ENCODE measurements at regions not wholly inside any gene's neighbourhood (a gene's known extent, or its start where the extent isn't known, plus 50 kb on each side); places are given as distances from the start of the nearest gene placed in this dataset.
"Not testable (repeated sequence)": the region's sequence is repeated elsewhere in the genome, so short reads cannot be mapped to it uniquely, and the experiment has no call there.

DNA sequence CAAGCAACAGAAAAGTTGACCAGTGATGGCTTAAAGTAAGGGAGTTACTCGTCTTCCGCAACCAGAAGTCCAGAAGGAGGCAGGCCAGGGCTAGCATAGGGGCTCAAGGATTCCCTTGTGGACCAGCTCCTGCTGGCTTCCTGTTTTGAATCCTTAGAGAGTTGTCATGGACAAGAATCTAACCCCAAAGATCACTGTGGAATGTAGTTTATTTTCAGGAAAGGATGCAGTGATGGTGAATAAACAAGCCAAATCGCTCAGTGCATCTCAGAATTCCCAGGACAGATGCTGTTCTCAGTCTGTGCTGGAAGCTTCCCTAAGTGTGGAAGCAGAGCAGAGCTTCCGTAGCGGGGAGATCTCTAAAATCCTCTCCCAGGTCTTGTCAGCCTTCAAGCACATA is 311.3 kb downstream of the C12orf75 start:
- no peaks in the 10 kb centered on the region for H3K27me3 ChIP-seq
- no peak for TF ChIP-seq POLR2A (IDR thresholded peaks at IDR 0.05)
- TF ChIP-seq, protein P1, sequence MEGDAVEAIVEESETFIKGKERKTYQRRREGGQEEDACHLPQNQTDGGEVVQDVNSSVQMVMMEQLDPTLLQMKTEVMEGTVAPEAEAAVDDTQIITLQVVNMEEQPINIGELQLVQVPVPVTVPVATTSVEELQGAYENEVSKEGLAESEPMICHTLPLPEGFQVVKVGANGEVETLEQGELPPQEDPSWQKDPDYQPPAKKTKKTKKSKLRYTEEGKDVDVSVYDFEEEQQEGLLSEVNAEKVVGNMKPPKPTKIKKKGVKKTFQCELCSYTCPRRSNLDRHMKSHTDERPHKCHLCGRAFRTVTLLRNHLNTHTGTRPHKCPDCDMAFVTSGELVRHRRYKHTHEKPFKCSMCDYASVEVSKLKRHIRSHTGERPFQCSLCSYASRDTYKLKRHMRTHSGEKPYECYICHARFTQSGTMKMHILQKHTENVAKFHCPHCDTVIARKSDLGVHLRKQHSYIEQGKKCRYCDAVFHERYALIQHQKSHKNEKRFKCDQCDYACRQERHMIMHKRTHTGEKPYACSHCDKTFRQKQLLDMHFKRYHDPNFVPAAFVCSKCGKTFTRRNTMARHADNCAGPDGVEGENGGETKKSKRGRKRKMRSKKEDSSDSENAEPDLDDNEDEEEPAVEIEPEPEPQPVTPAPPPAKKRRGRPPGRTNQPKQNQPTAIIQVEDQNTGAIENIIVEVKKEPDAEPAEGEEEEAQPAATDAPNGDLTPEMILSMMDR (IDR thresholded peaks at IDR 0.05) = no peak
- no peak overlapping the region for H3K4me3 ChIP-seq
- H3K36me3 ChIP-seq = no peaks in the 10 kb centered on the region
- no peaks in the 10 kb centered on the region for H3K9me3 ChIP-seq
- intact Hi-C loops (cut with DNase I; ENCODE audit: low total_unique reads) = no loop called here
- no peak for DNase-seq
- no peak overlapping the region for H3K27ac ChIP-seq
- no peaks in the 10 kb centered on the region for H3K4me1 ChIP-seq

DNA sequence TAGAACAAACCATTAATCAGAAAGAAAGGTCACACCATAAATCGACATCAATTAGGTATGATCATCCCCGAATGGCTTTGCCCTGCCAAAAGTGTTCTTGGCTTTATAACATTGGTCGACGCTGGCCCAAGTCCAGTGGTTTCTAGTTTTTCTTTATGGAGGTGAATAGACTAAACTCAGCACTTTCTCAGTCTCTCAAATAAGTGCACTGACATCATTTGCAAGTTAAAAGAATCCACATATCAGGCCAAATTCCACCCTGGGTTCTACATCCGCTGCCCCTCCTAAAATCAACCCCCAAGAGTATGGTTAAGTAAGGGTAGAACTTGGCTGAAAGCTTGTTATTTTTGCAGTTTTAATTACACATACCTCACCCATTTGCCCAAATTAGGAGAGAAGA is 314.3 kb downstream of the C12orf75 start:
- no peaks in the 10 kb centered on the region for H3K36me3 ChIP-seq
- no peak overlapping the region for H3K27ac ChIP-seq
- intact Hi-C loops (cut with DNase I; ENCODE audit: low total_unique reads) = no loop called here
- no peaks in the 10 kb centered on the region for H3K9me3 ChIP-seq
- H3K27me3 ChIP-seq = no peaks in the 10 kb centered on the region
- DNase-seq = no peak
- H3K4me3 ChIP-seq = no peak overlapping the region
- H3K4me1 ChIP-seq = no peaks in the 10 kb centered on the region
- TF ChIP-seq, protein P1 (IDR thresholded peaks at IDR 0.05) = no peak
- no peak for TF ChIP-seq POLR2A (IDR thresholded peaks at IDR 0.05)

DNA sequence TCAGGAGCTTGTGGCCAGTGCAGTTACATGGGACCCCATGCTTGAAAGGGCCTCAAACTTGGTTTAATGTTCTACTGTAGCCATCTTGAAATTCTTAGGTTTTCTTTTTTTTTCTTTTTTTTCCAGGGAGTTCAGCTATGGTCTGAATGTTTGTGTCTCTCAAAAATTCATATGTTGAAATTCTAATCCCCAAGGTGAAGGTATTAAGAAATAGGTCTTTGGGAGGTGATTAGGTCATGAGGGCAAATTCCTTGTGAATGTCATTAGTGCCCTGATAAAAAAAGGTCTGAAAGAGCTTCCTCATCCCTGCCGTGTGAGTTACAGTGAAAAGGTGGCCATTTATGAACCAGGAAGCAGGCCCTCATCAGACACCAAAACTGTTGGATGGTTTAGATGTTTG is 324.1 kb downstream of the C12orf75 start:
- Histone ChIP-seq H3K27me3 (no peaks in the 10 kb centered on the region), H3K9me3 (no peaks in the 10 kb centered on the region), H3K27ac (no peak overlapping the region), H3K36me3 (no peaks in the 10 kb centered on the region), H3K4me1 (no peaks in the 10 kb centered on the region), H3K4me3 (no peak overlapping the region)
- no peak for DNase-seq
- intact Hi-C loops (cut with DNase I; ENCODE audit: low total_unique reads) = no loop called here
- TF ChIP-seq, protein P1 (IDR thresholded peaks at IDR 0.05) = no peak
- no peak for TF ChIP-seq POLR2A (IDR thresholded peaks at IDR 0.05)

DNA sequence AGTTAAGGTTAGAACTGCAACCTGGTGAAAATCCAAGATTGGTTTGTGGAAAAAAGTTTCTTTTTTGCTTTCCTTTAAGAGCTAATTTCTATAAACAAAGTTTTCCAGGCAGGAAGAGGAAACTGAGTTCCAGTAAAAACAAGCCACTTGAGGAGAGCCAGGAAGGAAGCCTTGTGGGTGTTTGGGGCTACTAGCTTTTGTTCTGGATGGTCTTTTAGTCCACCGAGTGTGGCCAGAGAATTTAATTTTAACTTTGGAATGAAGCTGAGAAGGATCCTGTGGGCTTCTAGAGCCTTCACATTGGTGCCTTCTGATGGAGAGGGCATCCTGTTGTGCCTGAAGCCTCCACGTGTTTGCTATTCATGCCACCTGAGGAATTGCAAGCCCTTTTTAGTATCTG is 327.9 kb downstream of the C12orf75 start:
- H3K9me3 ChIP-seq = no peaks in the 10 kb centered on the region
- no peak for TF ChIP-seq POLR2A (IDR thresholded peaks at IDR 0.05)
- no peaks in the 10 kb centered on the region for H3K4me1 ChIP-seq
- intact Hi-C loops (cut with DNase I; ENCODE audit: low total_unique reads) = no loop called here
- DNase-seq = no peak
- H3K4me3 ChIP-seq = no peak overlapping the region
- H3K27ac ChIP-seq = peak overlapping the region; percentile 20 to 59
- H3K36me3 ChIP-seq = no peaks in the 10 kb centered on the region
- H3K27me3 ChIP-seq = no peaks in the 10 kb centered on the region

DNA sequence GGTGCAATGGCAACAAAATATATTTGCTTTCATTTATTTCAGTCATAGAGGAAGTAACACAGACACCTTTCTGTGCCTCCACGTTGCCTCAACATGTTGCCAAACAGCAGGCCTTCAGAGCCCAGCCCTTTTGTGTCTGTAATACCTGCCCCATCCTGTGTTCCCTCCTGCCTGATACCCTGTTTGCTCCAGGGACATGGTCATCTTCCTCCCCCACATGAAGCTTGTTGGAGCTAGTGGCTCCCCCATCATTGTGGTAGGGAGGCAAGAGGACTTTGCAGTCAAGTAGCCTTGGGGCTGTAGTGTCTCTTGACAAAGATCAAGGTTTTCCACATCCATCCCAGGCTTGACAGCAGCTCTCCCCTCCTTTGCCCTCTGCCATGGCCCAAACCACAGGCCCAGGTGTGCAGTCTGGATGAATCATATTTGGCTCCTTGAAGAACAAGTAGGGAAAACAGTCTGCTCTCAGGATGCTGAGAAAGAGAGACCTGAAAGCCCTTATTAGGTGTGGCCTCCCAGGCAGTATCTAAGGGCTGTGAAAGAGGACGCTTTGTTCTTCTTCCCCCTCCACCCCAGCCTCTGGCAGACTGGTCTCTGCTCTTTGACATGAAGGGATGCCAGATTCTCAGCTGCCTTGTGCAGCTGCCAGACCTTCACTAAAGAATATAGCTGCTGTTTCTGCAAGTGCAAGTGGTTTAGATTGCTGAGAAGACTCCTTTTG is 329.0 kb downstream of the C12orf75 start:
- Histone ChIP-seq H3K9me3 (no peaks in the 10 kb centered on the region), H3K4me1 (no peaks in the 10 kb centered on the region), H3K36me3 (no peaks in the 10 kb centered on the region), H3K27me3 (no peaks in the 10 kb centered on the region), H3K27ac (peak overlapping the region; percentile 20 to 59), H3K4me3 (no peak overlapping the region)
- no peak for TF ChIP-seq POLR2A (IDR thresholded peaks at IDR 0.05)
- TF ChIP-seq, protein P1 (IDR thresholded peaks at IDR 0.05) = no peak
- intact Hi-C loops (cut with DNase I; ENCODE audit: low total_unique reads) = no loop called here
- DNase-seq = peak in 1 of 2 donors; percentile 28

DNA sequence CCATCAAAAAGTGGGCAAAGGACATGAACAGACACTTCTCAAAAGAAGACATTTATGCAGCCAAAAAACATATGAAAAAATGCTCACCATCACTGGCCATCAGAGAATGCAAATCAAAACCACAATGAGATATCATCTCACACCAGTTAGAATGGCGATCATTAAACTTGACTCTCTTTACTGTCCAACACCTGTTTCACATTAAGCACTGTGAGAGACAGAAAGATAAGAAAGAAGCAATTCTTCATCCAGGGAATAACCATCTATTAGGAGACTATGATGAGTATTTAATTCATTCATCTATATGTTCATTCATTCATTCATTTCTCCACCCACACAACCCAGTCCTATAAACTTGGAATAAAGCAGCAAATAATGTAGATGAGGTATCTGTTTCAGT is 334.3 kb downstream of the C12orf75 start:
- H3K27me3 ChIP-seq = not testable (repeated sequence)

More for the DNA sequence above, 334.3 kb downstream of the C12orf75 start:
- H3K36me3 ChIP-seq; H3K27ac ChIP-seq; intact Hi-C loops (cut with DNase I; ENCODE audit: low total_unique reads); H3K9me3 ChIP-seq; DNase-seq; H3K4me1 ChIP-seq; H3K4me3 ChIP-seq: not testable (repeated sequence)

All from uterus (tissue), 3 donors.